DOHH2 (cell line): ENCODE measurements at regions not wholly inside any gene's neighbourhood (a gene's known extent, or its start where the extent isn't known, plus 50 kb on each side); places are given as distances from the start of the nearest gene placed in this dataset.

ENCODE experiments used
- H3F3A ChIP-seq: fragments of 200-600 bp; sonication (generic), shearing (Covaris generic); 2 replicates; pipeline ENCODE4 v1.6.0; 2016; ENCODE audit warnings: antibody characterized with exemption, mild to moderate bottlenecking; ENCODE audit not compliant: control insufficient read depth, insufficient read depth
- H3K27ac ChIP-seq: fragments of 200-600 bp; sonication (generic); 2 replicates; pipeline ENCODE4 v1.5.1; 2014; ENCODE audit warnings: low read depth, mild to moderate bottlenecking, low read length, moderate library complexity
- H3K27me3 ChIP-seq: fragments of 200-600 bp; sonication (generic); 2 replicates; pipeline ENCODE4 v1.6.1; 2014; ENCODE audit warnings: mild to moderate bottlenecking, low read length, mixed read lengths; ENCODE audit not compliant: control insufficient read depth
- H3K36me3 ChIP-seq: fragments of 200-600 bp; sonication (generic); 2 replicates; pipeline ENCODE4 v1.6.1; 2014; ENCODE audit warnings: mild to moderate bottlenecking, low read length, moderate library complexity, mixed read lengths; ENCODE audit not compliant: control insufficient read depth
- H3K4me1 ChIP-seq: fragments of 200-600 bp; sonication (generic); 2 replicates; pipeline ENCODE4 v1.6.1; 2014; ENCODE audit warnings: mild to moderate bottlenecking, low read length, mixed read lengths; ENCODE audit not compliant: control insufficient read depth
- H3K4me2 ChIP-seq: fragments of 200-600 bp; sonication (generic); 2 replicates; pipeline ENCODE4 v1.6.0; 2014; ENCODE audit warnings: mild to moderate bottlenecking, low read length, moderate library complexity
- H3K4me3 ChIP-seq: fragments of 200-600 bp; sonication (generic); 2 replicates; pipeline ENCODE4 v1.5.1; 2014; ENCODE audit warnings: mild to moderate bottlenecking, low read length, mixed read lengths
- H3K79me2 ChIP-seq: fragments of 200-600 bp; sonication (generic); 2 replicates; pipeline ENCODE4 v1.6.1; 2014; ENCODE audit warnings: mild to moderate bottlenecking, low read length, mixed read lengths; ENCODE audit not compliant: control insufficient read depth
- H3K9me2 ChIP-seq: fragments of 200-600 bp; sonication (generic); replicated peaks from 2 replicates; pipeline ENCODE4 v1.6.1; 2014; ENCODE audit warnings: mild to moderate bottlenecking, low read length, mixed read lengths; ENCODE audit not compliant: control insufficient read depth
- H3K9me3 ChIP-seq: fragments of 200-600 bp; sonication (generic); 2 replicates; pipeline ENCODE4 v1.6.1; 2014; ENCODE audit warnings: antibody characterized with exemption, low read length, mixed read lengths; ENCODE audit not compliant: control insufficient read depth, insufficient read depth
- H4K20me1 ChIP-seq: fragments of 200-600 bp; sonication (generic); 2 replicates; pipeline ENCODE4 v1.6.0; 2014; ENCODE audit warnings: low read depth, mild to moderate bottlenecking, antibody characterized with exemption, low read length, moderate library complexity; ENCODE audit not compliant: control insufficient read depth, insufficient read depth
- CTCF ChIP-seq: fragments of 200-600 bp; sonication (generic); IDR thresholded peaks from one replicate; pipeline ENCODE4 v1.5.1; 2014; ENCODE audit warnings: antibody characterized with exemption, mild to moderate bottlenecking, low read depth, low read length; ENCODE audit not compliant: poor library complexity, severe bottlenecking
- EZH2phosphoT487 ChIP-seq: fragments of 200-600 bp; sonication (generic); IDR thresholded peaks from 2 replicates; pipeline ENCODE4 v1.6.1; 2017; ENCODE audit warnings: borderline replicate concordance, mild to moderate bottlenecking, antibody characterized with exemption, low read length, moderate library complexity, mixed read lengths

- no peak overlapping the region for H3K4me2 ChIP-seq
- no peaks in the 10 kb centered on the region for H3K4me1 ChIP-seq
- no peaks in the 10 kb centered on the region for H3K9me3 ChIP-seq
Observed at GRCh38 chr7:142412551-142413193, 154.8 kb upstream of the PRSS58 start.

DNA sequence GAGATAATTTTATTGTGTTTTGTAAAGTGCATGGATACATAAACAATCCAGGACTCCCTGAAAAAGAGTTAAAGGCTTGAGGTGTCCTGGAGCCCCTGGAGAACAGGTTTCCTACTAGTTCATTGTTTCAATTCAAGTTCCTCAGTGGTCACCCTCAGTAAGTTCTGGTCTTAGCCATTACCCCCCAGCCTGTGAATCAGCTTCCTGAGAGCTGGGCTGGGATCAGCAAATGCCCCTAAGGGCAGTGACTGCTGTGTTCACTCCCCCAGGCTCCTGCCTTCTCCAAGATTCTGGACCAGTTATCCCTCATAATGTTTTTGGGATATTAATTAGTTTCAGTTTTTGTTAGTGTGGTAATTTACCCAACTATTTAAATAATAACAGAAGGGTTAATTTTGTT is 151.6 kb upstream of the PRSS58 start:
- no peaks in the 10 kb centered on the region for H3F3A ChIP-seq
- H3K4me1 ChIP-seq: no peaks in the 10 kb centered on the region
- no peaks in the 10 kb centered on the region for H3K79me2 ChIP-seq
- no peak overlapping the region for H3K27ac ChIP-seq
- H4K20me1 ChIP-seq: no peaks in the 10 kb centered on the region
- H3K9me3 ChIP-seq: no peaks in the 10 kb centered on the region
- no peaks in the 10 kb centered on the region for H3K9me2 ChIP-seq
- peaks cover 5% of the 10 kb centered on the region; the same call in 1 of the 2 replicates for H3K27me3 ChIP-seq
- TF ChIP-seq CTCF (no peak), EZH2phosphoT487 (no peak)
- no peak overlapping the region for H3K4me3 ChIP-seq
- no peak overlapping the region for H3K4me2 ChIP-seq
- H3K36me3 ChIP-seq: no peaks in the 10 kb centered on the region

More at GRCh38 chr7:142412551-142413193, 154.8 kb upstream of the PRSS58 start:
- Histone ChIP-seq H4K20me1 (no peaks in the 10 kb centered on the region), H3K4me3 (no peak overlapping the region), H3K9me2 (no peaks in the 10 kb centered on the region), H3K27me3 (peaks cover 8% of the 10 kb centered on the region; the same call in 1 of the 2 replicates), H3K79me2 (no peaks in the 10 kb centered on the region), H3K36me3 (no peaks in the 10 kb centered on the region), H3F3A (no peaks in the 10 kb centered on the region), H3K27ac (no peak overlapping the region)
- TF ChIP-seq CTCF: peak; percentile 98
- TF ChIP-seq EZH2phosphoT487: no peak

GRCh38 chr7:142408794-142409193 is 150.9 kb upstream of the PRSS58 start:
- H3K9me2 ChIP-seq: no peaks in the 10 kb centered on the region
- no peak overlapping the region for H3K4me3 ChIP-seq
- no peaks in the 10 kb centered on the region for H3K36me3 ChIP-seq
- no peak for TF ChIP-seq EZH2phosphoT487
- no peak for TF ChIP-seq CTCF
- no peak overlapping the region for H3K27ac ChIP-seq
- no peak overlapping the region for H3K4me2 ChIP-seq
- peaks cover 9% of the 10 kb centered on the region; the same call in 1 of the 2 replicates for H3K27me3 ChIP-seq
- no peaks in the 10 kb centered on the region for H4K20me1 ChIP-seq
- H3K4me1 ChIP-seq: no peaks in the 10 kb centered on the region
- H3K79me2 ChIP-seq: no peaks in the 10 kb centered on the region
- no peaks in the 10 kb centered on the region for H3K9me3 ChIP-seq
- no peaks in the 10 kb centered on the region for H3F3A ChIP-seq
